Trophoblast cell (in vitro differentiated cells and primary cell): ENCODE measurements at regions not wholly inside any gene's neighbourhood (a gene's known extent, or its start where the extent isn't known, plus 50 kb on each side); places are given as distances from the start of the nearest gene placed in this dataset.
A peak's percentile ranks its signal among the peaks of the same experiment; 100 is the strongest.

Experiments
- DNase-seq, 2 donors: peaks; one replicate each; pipeline ENCODE4 v3.0.0-alpha.2; 2016
- H2AFZ ChIP-seq: 2 replicates; pipeline ENCODE4 v1.6.1; 2013; ENCODE audit warnings: low read length, moderate library complexity, mild to moderate bottlenecking; ENCODE audit not compliant: insufficient read depth, poor library complexity
- H2AK5ac ChIP-seq: 2 replicates; pipeline ENCODE4 v1.6.1; 2013; ENCODE audit warnings: mild to moderate bottlenecking, low read length
- H2BK120ac ChIP-seq: 2 replicates; pipeline ENCODE4 v1.6.1; 2013; ENCODE audit warnings: low read length, mild to moderate bottlenecking, moderate library complexity; ENCODE audit not compliant: insufficient read depth, poor library complexity
- H2BK12ac ChIP-seq: 2 replicates; pipeline ENCODE4 v1.6.1; 2013; ENCODE audit warnings: mild to moderate bottlenecking, low read length, moderate library complexity
- H2BK5ac ChIP-seq: 2 replicates; pipeline ENCODE4 v1.6.1; 2013; ENCODE audit warnings: low read length, low read depth, moderate library complexity, mild to moderate bottlenecking; ENCODE audit not compliant: poor library complexity
- H3K14ac ChIP-seq: 2 replicates; pipeline ENCODE4 v1.6.1; 2013; ENCODE audit warnings: mild to moderate bottlenecking, low read length
- H3K18ac ChIP-seq: 2 replicates; pipeline ENCODE4 v1.6.1; 2013; ENCODE audit warnings: mild to moderate bottlenecking, low read length
- H3K23ac ChIP-seq: 2 replicates; pipeline ENCODE4 v1.6.1; 2013; ENCODE audit warnings: low read length
- H3K27ac ChIP-seq: 2 replicates; pipeline ENCODE4 v1.5.1; 2013; ENCODE audit warnings: low read depth, mild to moderate bottlenecking, inconsistent platforms, low read length, moderate library complexity
- H3K27me3 ChIP-seq: 2 replicates; pipeline ENCODE4 v1.6.1; 2013; ENCODE audit warnings: inconsistent platforms, mild to moderate bottlenecking, low read length, moderate library complexity; ENCODE audit not compliant: insufficient read depth
- H3K36me3 ChIP-seq, 2 experiments: 1 replicate in 1 of 2; 2 replicates in 1 of 2; pipeline ENCODE4 v1.6.1; 2013; ENCODE audit warnings: low read length in 2 of 2, mild to moderate bottlenecking in 2 of 2, moderate library complexity in 1 of 2; ENCODE audit not compliant: insufficient read depth in 2 of 2, control insufficient read depth in 1 of 2
- H3K4ac ChIP-seq: 2 replicates; pipeline ENCODE4 v1.6.1; 2013; ENCODE audit warnings: low read depth, mild to moderate bottlenecking, low read length, moderate library complexity
- H3K4me1 ChIP-seq, 2 experiments: 1 replicate in 1 of 2; 2 replicates in 1 of 2; pipeline ENCODE4 v1.6.1; 2013; ENCODE audit warnings: low read length in 2 of 2, mild to moderate bottlenecking in 2 of 2, moderate library complexity in 1 of 2; ENCODE audit not compliant: insufficient read depth in 2 of 2, control insufficient read depth in 1 of 2
- H3K4me2 ChIP-seq: 2 replicates; pipeline ENCODE4 v1.6.1; 2013; ENCODE audit warnings: inconsistent platforms, mild to moderate bottlenecking, low read length, moderate library complexity
- H3K4me3 ChIP-seq: 2 replicates; pipeline ENCODE4 v1.5.1; 2013; ENCODE audit warnings: mild to moderate bottlenecking, low read depth, low read length, inconsistent platforms
- H3K79me1 ChIP-seq: one replicate; pipeline ENCODE4 v1.6.1; 2013; ENCODE audit warnings: low read length
- H3K79me2 ChIP-seq: 2 replicates; pipeline ENCODE4 v1.6.1; 2013; ENCODE audit warnings: low read length, mild to moderate bottlenecking; ENCODE audit not compliant: control insufficient read depth, insufficient read depth, poor library complexity
- H3K9ac ChIP-seq: 2 replicates; pipeline ENCODE4 v1.6.1; 2013; ENCODE audit warnings: mild to moderate bottlenecking, low read length
- H3K9me3 ChIP-seq: 2 replicates; pipeline ENCODE4 v1.6.1; 2013; ENCODE audit warnings: low read depth, mild to moderate bottlenecking, control low read depth, inconsistent platforms, low read length; ENCODE audit not compliant: insufficient read depth
- H4K12ac ChIP-seq: 2 replicates; pipeline ENCODE4 v1.6.1; 2013; ENCODE audit warnings: low read depth, mild to moderate bottlenecking, low read length, moderate library complexity
- H4K8ac ChIP-seq: 2 replicates; pipeline ENCODE4 v1.6.1; 2013; ENCODE audit warnings: low read depth, mild to moderate bottlenecking, low read length, moderate library complexity
- H4K91ac ChIP-seq: one replicate; pipeline ENCODE4 v1.6.1; 2013; ENCODE audit warnings: low read depth, mild to moderate bottlenecking, low read length, moderate library complexity
- WGBS: extraction: QIAGEN DNeasy Blood & Tissue Kit; methylation state at CpG from one replicate; pipeline ENCODE4 v1.1.7; 2013; ENCODE audit warnings: missing lambda C conversion rate; ENCODE audit not compliant: insufficient read length, insufficient coverage; ENCODE audit errors: extremely low coverage; 5-methylcytosine and 5-hydroxymethylcytosine counted together

DNA sequence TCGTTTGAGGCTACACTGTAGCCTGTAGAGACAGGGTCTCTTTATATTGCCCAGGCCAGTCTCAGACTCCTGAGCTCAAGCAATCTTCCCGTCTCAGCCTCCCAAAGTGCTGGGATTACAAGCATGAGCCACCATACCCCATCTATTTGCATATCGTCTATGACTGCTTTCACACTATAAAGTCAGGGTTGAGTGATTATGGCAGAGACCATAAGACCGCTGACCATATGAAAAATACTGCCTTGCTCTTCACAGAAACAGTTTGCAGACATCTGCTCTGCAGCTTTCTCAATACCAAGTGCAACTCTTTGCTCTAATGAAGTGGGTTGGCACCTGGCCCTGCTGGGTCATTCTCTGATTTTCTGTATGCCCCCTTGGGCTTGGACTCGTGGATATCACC lies 79.5 kb upstream of the PAK5 start:
- DNase-seq: no peak
- H3K4me1 ChIP-seq: no peaks in the 10 kb centered on the region

DNA sequence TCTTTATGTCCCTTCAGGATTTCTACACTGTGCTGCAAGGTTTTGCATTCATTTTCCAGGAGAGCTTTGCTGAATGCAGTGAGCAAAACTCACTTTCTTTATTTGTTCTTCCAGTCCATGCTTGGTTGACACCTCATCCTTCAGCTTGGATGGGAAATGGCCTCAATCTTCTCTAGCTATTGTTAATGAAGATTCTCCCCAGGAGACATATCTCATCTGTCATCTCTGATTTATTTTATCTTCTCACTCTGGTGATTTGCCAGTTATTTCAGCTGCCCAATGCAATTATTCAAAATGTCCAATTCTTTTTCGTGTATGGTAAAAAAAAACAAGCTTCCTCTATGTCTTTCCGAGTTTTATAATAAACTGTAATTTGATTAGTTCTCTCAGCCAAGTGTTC lies 77.9 kb upstream of the PAK5 start:
- H2AK5ac ChIP-seq: no peak overlapping the region
- no peaks in the 10 kb centered on the region for H3K36me3 ChIP-seq
- H3K79me1 ChIP-seq: no peaks in the 10 kb centered on the region
- H2BK12ac ChIP-seq: no peak overlapping the region
- H3K4me3 ChIP-seq: no peak overlapping the region
- no peak for DNase-seq
- no peak overlapping the region for H2BK5ac ChIP-seq
- H2AFZ ChIP-seq: no peak overlapping the region
- H3K9me3 ChIP-seq: no peaks in the 10 kb centered on the region
- H3K79me2 ChIP-seq: no peaks in the 10 kb centered on the region
- no peak overlapping the region for H4K12ac ChIP-seq
- no CpG with 5 or more reads among the region's 2 CpGs for WGBS
- H3K18ac ChIP-seq: no peak overlapping the region
- no peak overlapping the region for H2BK120ac ChIP-seq
- H3K14ac ChIP-seq: no peak overlapping the region
- no peak overlapping the region for H3K23ac ChIP-seq
- no peak overlapping the region for H3K4ac ChIP-seq
- no peaks in the 10 kb centered on the region for H3K4me1 ChIP-seq
- no peaks in the 10 kb centered on the region for H3K27me3 ChIP-seq
- no peak overlapping the region for H3K27ac ChIP-seq
- no peak overlapping the region for H3K4me2 ChIP-seq
- no peak overlapping the region for H4K8ac ChIP-seq
- H4K91ac ChIP-seq: no peak overlapping the region
- no peak overlapping the region for H3K9ac ChIP-seq

More for the DNA sequence above, 79.5 kb upstream of the PAK5 start:
- H2AK5ac ChIP-seq: no peak overlapping the region
- no peaks in the 10 kb centered on the region for H3K27me3 ChIP-seq
- H2AFZ ChIP-seq: no peak overlapping the region
- no peak overlapping the region for H3K4me3 ChIP-seq
- no peak overlapping the region for H3K23ac ChIP-seq
- no peak overlapping the region for H2BK12ac ChIP-seq
- WGBS: no CpG with 5 or more reads among the region's 5 CpGs
- no peak overlapping the region for H3K14ac ChIP-seq
- no peak overlapping the region for H3K18ac ChIP-seq
- H2BK5ac ChIP-seq: no peak overlapping the region
- no peak overlapping the region for H3K9ac ChIP-seq
- H3K9me3 ChIP-seq: no peaks in the 10 kb centered on the region
- H2BK120ac ChIP-seq: no peak overlapping the region
- H3K4ac ChIP-seq: no peak overlapping the region
- no peaks in the 10 kb centered on the region for H3K36me3 ChIP-seq
- H3K79me1 ChIP-seq: no peaks in the 10 kb centered on the region
- H4K8ac ChIP-seq: no peak overlapping the region
- no peak overlapping the region for H3K27ac ChIP-seq
- no peaks in the 10 kb centered on the region for H3K79me2 ChIP-seq
- no peak overlapping the region for H4K91ac ChIP-seq
- no peak overlapping the region for H3K4me2 ChIP-seq
- no peak overlapping the region for H4K12ac ChIP-seq

DNA sequence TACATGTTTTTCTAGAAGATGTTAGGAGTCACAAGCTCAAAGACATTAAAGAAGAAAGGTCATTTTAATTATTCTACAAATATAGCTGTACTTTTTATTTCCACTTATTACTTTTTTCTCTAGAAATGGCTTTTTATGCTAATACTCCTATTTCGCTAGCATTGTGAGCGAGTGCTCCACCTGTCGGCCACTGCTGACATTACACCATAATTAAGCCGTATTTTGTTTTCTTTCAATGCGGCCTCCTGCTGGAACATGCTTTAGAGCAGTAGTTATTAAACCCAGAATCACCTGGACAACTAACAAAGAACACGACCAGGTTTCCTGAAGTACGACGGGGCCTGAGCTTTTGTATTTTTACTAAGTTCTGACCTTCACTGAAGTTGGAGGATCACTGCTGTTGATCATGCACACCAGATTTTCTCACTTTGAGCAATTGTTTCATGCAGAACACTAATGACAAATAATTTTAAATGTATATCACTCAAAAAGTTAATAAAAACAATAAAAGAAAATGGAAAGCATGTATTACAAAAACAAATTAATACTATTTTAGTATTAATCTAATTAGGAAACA lies 74.1 kb upstream of the PAK5 start:
- Histone ChIP-seq H3K79me2 (no peaks in the 10 kb centered on the region), H3K4me3 (no peak overlapping the region), H2BK120ac (no peak overlapping the region), H2AFZ (no peak overlapping the region), H3K27me3 (no peaks in the 10 kb centered on the region), H3K79me1 (no peaks in the 10 kb centered on the region), H3K4me1 (no peaks in the 10 kb centered on the region), H3K9ac (no peak overlapping the region), H2AK5ac (no peak overlapping the region), H4K12ac (no peak overlapping the region), H3K23ac (no peak overlapping the region), H3K27ac (no peak overlapping the region), H4K8ac (no peak overlapping the region), H3K36me3 (no peaks in the 10 kb centered on the region), H3K14ac (no peak overlapping the region), H2BK5ac (no peak overlapping the region), H3K9me3 (no peaks in the 10 kb centered on the region), H4K91ac (no peak overlapping the region), H3K18ac (no peak overlapping the region), H3K4ac (no peak overlapping the region), H2BK12ac (no peak overlapping the region), H3K4me2 (no peak overlapping the region)
- WGBS: no CpG with 5 or more reads among the region's 8 CpGs
- peak; percentile 3 to 72 for DNase-seq

DNA sequence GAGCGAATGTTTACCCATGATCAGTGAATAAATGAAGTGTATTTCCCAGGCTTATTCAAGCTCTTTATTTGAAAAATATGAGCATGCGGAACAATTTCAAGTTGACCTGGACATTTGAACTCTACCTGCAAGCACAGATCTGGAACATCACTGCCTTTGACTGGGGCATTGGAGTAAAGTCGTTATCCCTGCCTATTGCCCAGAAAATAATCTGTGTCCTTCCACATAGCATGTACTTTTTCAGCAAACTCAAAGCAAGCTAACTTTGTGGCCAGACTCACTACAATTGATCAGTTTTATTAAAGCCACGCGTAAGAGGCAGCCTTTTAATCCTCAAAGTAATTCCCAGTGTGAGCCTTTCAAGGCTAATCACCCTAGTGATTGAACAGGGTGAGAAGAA lies 73.4 kb upstream of the PAK5 start:
- Histone ChIP-seq H3K9me3 (no peaks in the 10 kb centered on the region), H3K36me3 (no peaks in the 10 kb centered on the region), H3K4me3 (no peak overlapping the region), H2AK5ac (no peak overlapping the region), H3K79me2 (no peaks in the 10 kb centered on the region), H2BK5ac (no peak overlapping the region), H3K9ac (no peak overlapping the region), H3K4ac (no peak overlapping the region), H3K18ac (no peak overlapping the region), H3K23ac (no peak overlapping the region), H3K27me3 (no peaks in the 10 kb centered on the region), H2BK12ac (no peak overlapping the region), H3K4me2 (no peak overlapping the region), H4K91ac (no peak overlapping the region), H2AFZ (no peak overlapping the region), H3K79me1 (no peaks in the 10 kb centered on the region), H3K27ac (no peak overlapping the region), H4K12ac (no peak overlapping the region), H3K14ac (no peak overlapping the region), H2BK120ac (no peak overlapping the region), H3K4me1 (no peaks in the 10 kb centered on the region), H4K8ac (no peak overlapping the region)
- no CpG with 5 or more reads among the region's 5 CpGs for whole genome bisulfite sequencing
- DNase-seq: no peak
